K562 (cell line): ENCODE measurements at regions not wholly inside any gene's neighbourhood (a gene's known extent, or its start where the extent isn't known, plus 50 kb on each side); places are given as distances from the start of the nearest gene placed in this dataset.

Source experiments
- ATAC-seq: fragments of 200-7000 bp; cut with Tn5 transposase; 3 replicates; pipeline ENCODE4 v1.9.1; 2020; ENCODE audit warnings: moderate library complexity
- BruUV-seq: library from RNA; stranded (reverse); fragments of 400-500 nt; replicated peaks from 2 replicates; lab custom pipeline; 2021; lab: Mats Ljungman, UMichigan
- CTCF ChIA-PET: fragments of 300-600 bp; formaldehyde crosslinking; extraction: SDS; loops from one replicate; lab custom pipeline; 2021; ENCODE audit warnings: low intra/inter-chr PET ratio; lab: Yijun Ruan, JAX
- POLR2A ChIA-PET: fragments of 300-600, 350-650 bp; sonication (Branson Sonifier 250); formaldehyde crosslinking; extraction: SDS; loops from one replicate; lab custom pipeline; 2021; ENCODE audit warnings: antibody characterized with exemption, inconsistent platforms; lab: Yijun Ruan, JAX
- DNase-seq, 4 experiments: peaks; one replicate each; pipeline versions ENCODE4 v3.0.0 to v3.0.0-alpha.2; 2011 to 2018; ENCODE audit warnings: low spot score in 3 of 4, mixed read lengths in 3 of 4; ENCODE audit errors: extremely low read depth in 1 of 4
- FAIRE-seq: peaks from 2 replicates; lab custom pipeline; 2011; peaks lifted over from hg19 to GRCh38; lab: Jason Lieb, UNC
- H2AFZ ChIP-seq: 2 replicates; pipeline ENCODE4 v1.6.0; 2011; ENCODE audit warnings: low read depth, low read length, control low read depth, inconsistent platforms
- H3K27ac ChIP-seq: fragments of 200-600 bp; 3 replicates; pipeline ENCODE4 v1.8.0; 2011; ENCODE audit warnings: low read depth, mild to moderate bottlenecking, control low read depth, inconsistent platforms, low read length, moderate library complexity, mixed read lengths; ENCODE audit errors: extremely low read depth
- H3K27me3 ChIP-seq, 2 experiments: fragments of 300-600 bp in 1 of 2; 2 replicates in 1 of 2; 3 replicates in 1 of 2; pipeline versions ENCODE4 v1.6.0 to v1.8.0; 2011; ENCODE audit warnings: inconsistent platforms in 2 of 2, low read length in 2 of 2, mild to moderate bottlenecking in 1 of 2, mixed read lengths in 1 of 2, moderate library complexity in 1 of 2; ENCODE audit not compliant: control insufficient read depth in 2 of 2, insufficient read depth in 2 of 2
- H3K36me3 ChIP-seq: fragments of 300-600 bp; 3 replicates; pipeline ENCODE4 v1.8.0; 2011; ENCODE audit warnings: mild to moderate bottlenecking, low read length, inconsistent platforms; ENCODE audit not compliant: control insufficient read depth, insufficient read depth
- H3K4me1 ChIP-seq, 2 experiments: fragments of 200-600 bp in 1 of 2; replicated peaks in 1 of 2; 2 replicates in 1 of 2; 3 replicates in 1 of 2; pipeline versions ENCODE4 v1.5.1 to v1.8.0; 2011; ENCODE audit warnings: inconsistent platforms in 2 of 2, low read length in 2 of 2, mild to moderate bottlenecking in 1 of 2, mixed read lengths in 1 of 2, moderate library complexity in 1 of 2; ENCODE audit not compliant: control insufficient read depth in 2 of 2, insufficient read depth in 2 of 2
- H3K4me2 ChIP-seq: 2 replicates; pipeline ENCODE4 v1.6.1; 2011; ENCODE audit warnings: low read length, control low read depth, inconsistent platforms, mixed read lengths; ENCODE audit not compliant: insufficient read depth
- H3K4me3 ChIP-seq: fragments of 200-600 bp; sonication (generic), shearing (Covaris generic); 2 replicates; pipeline ENCODE4 v1.5.1; 2016; ENCODE audit warnings: control low read depth, inconsistent platforms
- H3K79me2 ChIP-seq: fragments of 200-600 bp; 3 replicates; pipeline ENCODE4 v1.8.0; 2011; ENCODE audit warnings: low read length, inconsistent platforms; ENCODE audit not compliant: control insufficient read depth, insufficient read depth
- H3K9ac ChIP-seq, 2 experiments: 2 replicates each; pipeline versions ENCODE4 v1.6.0 to v1.6.1; 2011; ENCODE audit warnings: low read depth in 2 of 2, low read length in 2 of 2, control low read depth in 1 of 2, inconsistent platforms in 1 of 2, mild to moderate bottlenecking in 1 of 2, mixed read lengths in 1 of 2; ENCODE audit not compliant: insufficient read depth in 1 of 2
- H3K9me1 ChIP-seq: one replicate; pipeline ENCODE4 v1.6.0; 2011; ENCODE audit warnings: inconsistent platforms, mild to moderate bottlenecking, low read length, moderate library complexity; ENCODE audit not compliant: control insufficient read depth, insufficient read depth
- H3K9me3 ChIP-seq: replicated peaks from 2 replicates; pipeline ENCODE4 v1.5.1; 2011; ENCODE audit warnings: low read depth, low read length, inconsistent platforms; ENCODE audit not compliant: control insufficient read depth, insufficient read depth
- H4K20me1 ChIP-seq: replicated peaks from 2 replicates; pipeline ENCODE4 v1.6.1; 2011; ENCODE audit warnings: low read length, inconsistent platforms, mixed read lengths; ENCODE audit not compliant: control insufficient read depth, insufficient read depth
- ETV1 ChIP-seq: fragments of 450-650 bp; conservative IDR thresholded peaks from 2 replicates; pipeline ENCODE4 v1.6.1; 2016; ENCODE audit warnings: missing genetic modification characterization, control low read depth, low read depth, missing compliant biosample characterization
- HMG20A ChIP-seq: fragments of 450-650 bp; formaldehyde crosslinking; conservative IDR thresholded peaks from 2 replicates; pipeline ENCODE4 v1.4.0; 2020; ENCODE audit warnings: mild to moderate bottlenecking, mixed read lengths
- KLF10 ChIP-seq: fragments of 250-450 bp; sonication (Bioruptor Pico); IDR thresholded peaks from 2 replicates; pipeline ENCODE4 v1.6.1; 2021; ENCODE audit warnings: matching md5 sums
- NFIC ChIP-seq: fragments of 450-650 bp; IDR thresholded peaks from 2 replicates; pipeline ENCODE4 v1.6.1; 2017; ENCODE audit warnings: mild to moderate bottlenecking, inconsistent platforms
- PCBP2 ChIP-seq: fragments of 200-400 bp; formaldehyde crosslinking; IDR thresholded peaks from 2 replicates; pipeline ENCODE4 v1.6.1; 2018; ENCODE audit warnings: low read length, low read depth, mild to moderate bottlenecking, moderate library complexity; ENCODE audit not compliant: poor library complexity, severe bottlenecking
- RCOR1 ChIP-seq, 2 experiments: IDR thresholded peaks; 2 replicates each; pipeline ENCODE4 v1.6.1; 2012; ENCODE audit warnings: low read depth in 2 of 2, low read length in 2 of 2, borderline replicate concordance in 1 of 2, improper control_type of control experiment in 1 of 2
- SRSF9 ChIP-seq: fragments of 200-400 bp; formaldehyde crosslinking; IDR thresholded peaks from 2 replicates; pipeline ENCODE4 v1.6.1; 2017; ENCODE audit warnings: low read depth, low read length, borderline replicate concordance
- XRCC4 ChIP-seq: IDR thresholded peaks from one replicate; pipeline ENCODE4 v1.6.1; 2011; ENCODE audit not compliant: insufficient read depth, insufficient read length; ENCODE audit errors: extremely low read depth
- ZFP30 ChIP-seq: fragments of 250-450 bp; sonication (Bioruptor Pico); IDR thresholded peaks from 2 replicates; pipeline ENCODE4 v1.8.0; 2022; ENCODE audit warnings: moderate library complexity, mild to moderate bottlenecking, inconsistent platforms, borderline replicate concordance
- ZKSCAN3 ChIP-seq: fragments of 250-450 bp; sonication (Bioruptor Pico); IDR thresholded peaks from 2 replicates; pipeline ENCODE4 v1.4.0; 2020
- ZKSCAN8 ChIP-seq: fragments of 200-800 bp; sonication (Bioruptor generic); IDR thresholded peaks from 2 replicates; pipeline ENCODE4 v1.6.1; 2016; ENCODE audit warnings: missing genetic modification characterization, missing compliant biosample characterization
- ZNF175 ChIP-seq: fragments of 200-800 bp; sonication (Bioruptor generic); IDR thresholded peaks from 2 replicates; pipeline ENCODE4 v1.6.1; 2016; ENCODE audit warnings: low read depth, mild to moderate bottlenecking, missing genetic modification characterization, missing compliant biosample characterization
- ZNF77 ChIP-seq: fragments of 250-450 bp; sonication (Bioruptor Pico); IDR thresholded peaks from 2 replicates; pipeline ENCODE4 v1.5.0; 2020
- WGBS: fragments of 100-300 bp; shearing (Covaris generic); methylation state at CpG from one replicate; pipeline ENCODE4 v1.1.6; 2016; ENCODE audit warnings: low coverage, mixed read lengths; ENCODE audit not compliant: insufficient coverage; ENCODE audit errors: missing lambda C conversion rate; 5-methylcytosine and 5-hydroxymethylcytosine counted together
- in situ Hi-C: fragments of 300-500 bp; cut with MboI; formaldehyde crosslinking; loops from 4 replicates; pipeline ENCODE4 v1.15.0; 2018; ENCODE audit warnings: inconsistent platforms, mixed read lengths
- intact Hi-C: fragments of 100-400 bp; cut with micrococcal nuclease; formaldehyde crosslinking; loops from 2 replicates; pipeline ENCODE4 v1.14.2; 2022
- TF ChIP-seq, protein P1 (sequence below): fragments of 150-350 bp; IDR thresholded peaks from 2 replicates; pipeline ENCODE4 v1.6.1; 2014; ENCODE audit warnings: low read depth, mild to moderate bottlenecking, low read length, borderline replicate concordance
- TF ChIP-seq, protein P2 (sequence below), 2 experiments: fragments of 450-650 bp in 1 of 2; IDR thresholded peaks; 2 replicates each; pipeline ENCODE4 v1.6.1; 2011 to 2017; ENCODE audit warnings: low read depth in 2 of 2, antibody characterized with exemption in 1 of 2, borderline replicate concordance in 1 of 2, low read length in 1 of 2, mild to moderate bottlenecking in 1 of 2, mixed read lengths in 1 of 2; ENCODE audit not compliant: control insufficient read depth in 1 of 2
- TF ChIP-seq, protein P3 (sequence below): sonication (generic); formaldehyde crosslinking; IDR thresholded peaks from 2 replicates; pipeline ENCODE4 v1.9.0; 2022; ENCODE audit warnings: mild to moderate bottlenecking, missing genetic modification reagents

DNA sequence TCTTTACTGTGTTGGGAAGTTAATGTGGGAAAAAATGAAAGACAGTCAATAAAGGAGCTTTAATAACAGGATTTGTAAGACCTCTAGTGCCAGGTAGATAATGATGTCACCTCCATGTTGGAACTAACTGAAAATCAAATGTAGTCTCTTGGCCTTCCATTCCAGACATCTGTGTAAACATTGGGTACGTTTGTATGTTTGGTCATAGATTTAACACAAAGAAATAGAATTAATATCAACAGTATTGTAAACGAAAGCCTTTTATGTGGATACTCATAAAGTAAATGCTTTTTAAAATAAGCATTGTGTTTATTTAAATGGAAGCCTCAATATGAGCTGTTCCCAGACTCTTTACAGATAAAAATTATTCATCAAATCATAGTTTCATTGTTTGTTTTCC, 605.7 kb downstream of the METTL15 start (continued):
- TF ChIP-seq, protein P1, sequence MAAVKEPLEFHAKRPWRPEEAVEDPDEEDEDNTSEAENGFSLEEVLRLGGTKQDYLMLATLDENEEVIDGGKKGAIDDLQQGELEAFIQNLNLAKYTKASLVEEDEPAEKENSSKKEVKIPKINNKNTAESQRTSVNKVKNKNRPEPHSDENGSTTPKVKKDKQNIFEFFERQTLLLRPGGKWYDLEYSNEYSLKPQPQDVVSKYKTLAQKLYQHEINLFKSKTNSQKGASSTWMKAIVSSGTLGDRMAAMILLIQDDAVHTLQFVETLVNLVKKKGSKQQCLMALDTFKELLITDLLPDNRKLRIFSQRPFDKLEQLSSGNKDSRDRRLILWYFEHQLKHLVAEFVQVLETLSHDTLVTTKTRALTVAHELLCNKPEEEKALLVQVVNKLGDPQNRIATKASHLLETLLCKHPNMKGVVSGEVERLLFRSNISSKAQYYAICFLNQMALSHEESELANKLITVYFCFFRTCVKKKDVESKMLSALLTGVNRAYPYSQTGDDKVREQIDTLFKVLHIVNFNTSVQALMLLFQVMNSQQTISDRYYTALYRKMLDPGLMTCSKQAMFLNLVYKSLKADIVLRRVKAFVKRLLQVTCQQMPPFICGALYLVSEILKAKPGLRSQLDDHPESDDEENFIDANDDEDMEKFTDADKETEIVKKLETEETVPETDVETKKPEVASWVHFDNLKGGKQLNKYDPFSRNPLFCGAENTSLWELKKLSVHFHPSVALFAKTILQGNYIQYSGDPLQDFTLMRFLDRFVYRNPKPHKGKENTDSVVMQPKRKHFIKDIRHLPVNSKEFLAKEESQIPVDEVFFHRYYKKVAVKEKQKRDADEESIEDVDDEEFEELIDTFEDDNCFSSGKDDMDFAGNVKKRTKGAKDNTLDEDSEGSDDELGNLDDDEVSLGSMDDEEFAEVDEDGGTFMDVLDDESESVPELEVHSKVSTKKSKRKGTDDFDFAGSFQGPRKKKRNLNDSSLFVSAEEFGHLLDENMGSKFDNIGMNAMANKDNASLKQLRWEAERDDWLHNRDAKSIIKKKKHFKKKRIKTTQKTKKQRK = no peak
- TF ChIP-seq NFIC = no peak
- no peak for TF ChIP-seq PCBP2
- TF ChIP-seq ZKSCAN3 (CRISPR knock-in tag) = no peak
- no peak for TF ChIP-seq RCOR1 (IDR thresholded peaks at IDR 0.05; ENCODE audit: borderline replicate concordance in 1 of 2, low read depth in 2 of 2, low read length in 2 of 2)

DNA sequence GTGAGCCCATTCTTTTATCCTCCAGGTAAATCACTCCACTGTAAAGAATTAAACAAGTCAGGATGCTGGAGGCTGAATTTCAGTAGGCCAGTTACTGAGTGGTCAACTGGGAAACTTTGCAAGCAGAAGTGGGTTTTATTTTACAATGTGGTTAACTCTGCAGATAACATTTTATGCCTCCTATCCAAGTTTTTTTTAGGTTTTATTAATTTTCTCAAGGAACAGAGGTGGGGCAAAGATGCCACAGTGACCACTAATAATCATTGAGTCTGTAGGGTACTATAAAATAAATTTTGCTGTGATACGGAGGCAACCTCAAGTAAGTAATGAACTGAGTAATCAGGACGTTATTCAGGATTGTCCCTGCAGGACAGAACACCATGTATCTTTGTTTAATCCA, 599.9 kb downstream of the METTL15 start:
- Histone ChIP-seq H3K27me3 (no peaks in the 10 kb centered on the region), H3K4me1 (no peaks in the 10 kb centered on the region), H3K9me3 (no peaks in the 10 kb centered on the region; the same call in 1 of the 2 replicates), H3K9ac (no peak overlapping the region), H4K20me1 (no peaks in the 10 kb centered on the region), H3K36me3 (no peaks in the 10 kb centered on the region), H3K4me2 (no peak overlapping the region), H2AFZ (no peak overlapping the region), H3K4me3 (no peak overlapping the region), H3K9me1 (no peaks in the 10 kb centered on the region), H3K79me2 (no peaks in the 10 kb centered on the region), H3K27ac (no peak overlapping the region)
- 5% methylated on average over 2 of the region's 2 CpGs for WGBS
- ChIA-PET CTCF (no interaction called here), POLR2A (no interaction called here)
- DNase-seq = no peak
- in situ Hi-C loops (no loop called here), intact Hi-C loops (no loop called here)
- no peak for ATAC-seq
- BruUV-seq = no TSS peak
- FAIRE-seq = no peak
- no peak for TF ChIP-seq ZNF175 (CRISPR knock-in tag)
- TF ChIP-seq HMG20A = no peak
- no peak for TF ChIP-seq ETV1
- TF ChIP-seq ZNF77 (CRISPR knock-in tag) = no peak
- no peak for TF ChIP-seq ZKSCAN8
- TF ChIP-seq, protein P2, sequence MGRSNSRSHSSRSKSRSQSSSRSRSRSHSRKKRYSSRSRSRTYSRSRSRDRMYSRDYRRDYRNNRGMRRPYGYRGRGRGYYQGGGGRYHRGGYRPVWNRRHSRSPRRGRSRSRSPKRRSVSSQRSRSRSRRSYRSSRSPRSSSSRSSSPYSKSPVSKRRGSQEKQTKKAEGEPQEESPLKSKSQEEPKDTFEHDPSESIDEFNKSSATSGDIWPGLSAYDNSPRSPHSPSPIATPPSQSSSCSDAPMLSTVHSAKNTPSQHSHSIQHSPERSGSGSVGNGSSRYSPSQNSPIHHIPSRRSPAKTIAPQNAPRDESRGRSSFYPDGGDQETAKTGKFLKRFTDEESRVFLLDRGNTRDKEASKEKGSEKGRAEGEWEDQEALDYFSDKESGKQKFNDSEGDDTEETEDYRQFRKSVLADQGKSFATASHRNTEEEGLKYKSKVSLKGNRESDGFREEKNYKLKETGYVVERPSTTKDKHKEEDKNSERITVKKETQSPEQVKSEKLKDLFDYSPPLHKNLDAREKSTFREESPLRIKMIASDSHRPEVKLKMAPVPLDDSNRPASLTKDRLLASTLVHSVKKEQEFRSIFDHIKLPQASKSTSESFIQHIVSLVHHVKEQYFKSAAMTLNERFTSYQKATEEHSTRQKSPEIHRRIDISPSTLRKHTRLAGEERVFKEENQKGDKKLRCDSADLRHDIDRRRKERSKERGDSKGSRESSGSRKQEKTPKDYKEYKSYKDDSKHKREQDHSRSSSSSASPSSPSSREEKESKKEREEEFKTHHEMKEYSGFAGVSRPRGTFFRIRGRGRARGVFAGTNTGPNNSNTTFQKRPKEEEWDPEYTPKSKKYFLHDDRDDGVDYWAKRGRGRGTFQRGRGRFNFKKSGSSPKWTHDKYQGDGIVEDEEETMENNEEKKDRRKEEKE (IDR thresholded peaks at IDR 0.05; ENCODE audit: borderline replicate concordance in 1 of 2, control insufficient read depth in 1 of 2, low read depth in 2 of 2, low read length in 1 of 2) = no peak
- no peak for TF ChIP-seq SRSF9
- TF ChIP-seq, protein P3, sequence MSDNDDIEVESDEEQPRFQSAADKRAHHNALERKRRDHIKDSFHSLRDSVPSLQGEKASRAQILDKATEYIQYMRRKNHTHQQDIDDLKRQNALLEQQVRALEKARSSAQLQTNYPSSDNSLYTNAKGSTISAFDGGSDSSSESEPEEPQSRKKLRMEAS (CRISPR knock-in tag) = no peak
- no peak for TF ChIP-seq XRCC4
- TF ChIP-seq ZFP30 = no peak
- no peak for TF ChIP-seq KLF10 (CRISPR knock-in tag)
